WERI-Rb-1 (cell line): ENCODE measurements at regions not wholly inside any gene's neighbourhood (a gene's known extent, or its start where the extent isn't known, plus 50 kb on each side); places are given as distances from the start of the nearest gene placed in this dataset.

ENCODE experiments used
- DNase-seq: peaks from one replicate; pipeline ENCODE4 v3.0.0-alpha.2; 2020
- H3K27ac ChIP-seq: fragments of 250-450 bp; sonication (Bioruptor Pico); 2 replicates; pipeline ENCODE4 v1.5.1; 2020; ENCODE audit warnings: mild to moderate bottlenecking, moderate library complexity
- H3K27me3 ChIP-seq: fragments of 250-450 bp; sonication (Bioruptor Pico); 2 replicates; pipeline ENCODE4 v1.5.1; 2021; ENCODE audit warnings: mild to moderate bottlenecking, low read depth, moderate library complexity; ENCODE audit not compliant: insufficient read depth, severe bottlenecking
- H3K36me3 ChIP-seq: fragments of 250-450 bp; sonication (Bioruptor Pico); 2 replicates; pipeline ENCODE4 v1.5.1; 2020; ENCODE audit warnings: mild to moderate bottlenecking, moderate library complexity
- H3K4me3 ChIP-seq: 2 replicates; pipeline ENCODE4 v1.5.1; 2011; ENCODE audit warnings: low read depth, mild to moderate bottlenecking, control low read depth, low read length
- H3K9me3 ChIP-seq: fragments of 250-450 bp; sonication (Bioruptor Pico); 2 replicates; pipeline ENCODE4 v1.5.1; 2021; ENCODE audit warnings: mild to moderate bottlenecking, moderate library complexity; ENCODE audit not compliant: severe bottlenecking
- TF ChIP-seq, protein P1 (sequence below): IDR thresholded peaks from 2 replicates; pipeline ENCODE4 v1.5.1; 2011; ENCODE audit warnings: low read depth, mild to moderate bottlenecking, control low read depth, inconsistent platforms, low read length

DNA sequence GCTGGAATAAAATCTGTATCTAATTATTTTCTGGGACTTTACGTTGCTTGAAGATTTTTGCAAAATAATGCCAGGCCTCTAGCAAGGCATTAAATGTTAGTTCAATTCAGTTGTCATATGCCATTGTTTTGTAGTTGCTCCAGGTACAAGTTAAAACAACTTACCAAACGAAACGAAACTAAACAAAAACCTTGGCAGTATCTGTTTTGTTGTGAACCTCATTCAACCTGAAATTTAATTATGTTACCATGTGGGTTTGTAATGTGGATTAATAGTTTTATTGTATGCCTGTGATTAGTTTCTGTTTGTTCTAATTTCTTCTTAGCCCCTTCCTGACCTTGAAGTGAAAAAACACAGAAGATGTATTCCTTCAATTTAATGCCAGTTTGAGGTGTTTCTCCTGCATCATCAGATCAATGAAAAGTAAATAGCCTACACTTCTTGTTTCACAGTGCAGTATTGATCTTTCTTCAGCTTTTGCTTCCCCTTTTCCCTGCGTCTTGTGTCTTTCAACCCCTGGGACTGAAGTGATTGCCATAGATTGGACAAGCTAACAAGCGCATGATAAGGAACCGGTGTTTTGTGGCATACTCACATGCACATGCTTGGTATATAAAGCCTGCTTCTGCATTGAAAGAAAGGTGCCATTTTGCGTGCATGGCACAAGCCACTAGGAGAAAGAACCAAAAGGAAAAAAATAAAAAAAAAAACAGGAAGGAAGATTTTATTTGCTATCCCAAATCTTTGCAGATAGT lies 699.0 kb upstream of the ARRDC3 start:
- Histone ChIP-seq H3K9me3 (no peaks in the 10 kb centered on the region), H3K4me3 (no peak overlapping the region), H3K36me3 (no peaks in the 10 kb centered on the region), H3K27me3 (no peaks in the 10 kb centered on the region), H3K27ac (no peak overlapping the region)
- TF ChIP-seq, protein P1, sequence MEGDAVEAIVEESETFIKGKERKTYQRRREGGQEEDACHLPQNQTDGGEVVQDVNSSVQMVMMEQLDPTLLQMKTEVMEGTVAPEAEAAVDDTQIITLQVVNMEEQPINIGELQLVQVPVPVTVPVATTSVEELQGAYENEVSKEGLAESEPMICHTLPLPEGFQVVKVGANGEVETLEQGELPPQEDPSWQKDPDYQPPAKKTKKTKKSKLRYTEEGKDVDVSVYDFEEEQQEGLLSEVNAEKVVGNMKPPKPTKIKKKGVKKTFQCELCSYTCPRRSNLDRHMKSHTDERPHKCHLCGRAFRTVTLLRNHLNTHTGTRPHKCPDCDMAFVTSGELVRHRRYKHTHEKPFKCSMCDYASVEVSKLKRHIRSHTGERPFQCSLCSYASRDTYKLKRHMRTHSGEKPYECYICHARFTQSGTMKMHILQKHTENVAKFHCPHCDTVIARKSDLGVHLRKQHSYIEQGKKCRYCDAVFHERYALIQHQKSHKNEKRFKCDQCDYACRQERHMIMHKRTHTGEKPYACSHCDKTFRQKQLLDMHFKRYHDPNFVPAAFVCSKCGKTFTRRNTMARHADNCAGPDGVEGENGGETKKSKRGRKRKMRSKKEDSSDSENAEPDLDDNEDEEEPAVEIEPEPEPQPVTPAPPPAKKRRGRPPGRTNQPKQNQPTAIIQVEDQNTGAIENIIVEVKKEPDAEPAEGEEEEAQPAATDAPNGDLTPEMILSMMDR: no peak
- no peak for DNase-seq

DNA sequence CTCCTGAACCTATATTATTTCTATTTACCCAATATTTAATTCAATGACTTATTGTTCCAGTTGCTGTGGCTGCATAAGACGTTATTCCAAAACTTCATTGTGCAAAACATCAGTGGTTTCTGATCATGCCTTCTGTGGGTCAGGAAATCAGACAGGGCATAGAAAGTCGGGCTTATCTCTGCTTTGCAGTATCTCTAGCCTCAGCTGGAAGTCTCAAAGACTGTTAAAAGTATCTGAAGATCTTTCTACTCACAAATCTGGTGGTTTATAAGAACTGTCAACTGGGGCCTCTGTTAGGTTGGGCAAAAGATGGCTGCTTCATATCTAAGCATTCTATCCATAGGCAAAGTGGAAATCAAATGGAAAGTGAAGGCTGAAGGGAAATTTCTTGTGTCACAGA lies 687.7 kb upstream of the ARRDC3 start:
- H3K36me3 ChIP-seq: no peaks in the 10 kb centered on the region
- no peak overlapping the region for H3K27ac ChIP-seq
- H3K27me3 ChIP-seq: no peaks in the 10 kb centered on the region
- peaks cover 6% of the 10 kb centered on the region for H3K9me3 ChIP-seq
- TF ChIP-seq, protein P1: no peak
- H3K4me3 ChIP-seq: no peak overlapping the region
- DNase-seq: no peak

DNA sequence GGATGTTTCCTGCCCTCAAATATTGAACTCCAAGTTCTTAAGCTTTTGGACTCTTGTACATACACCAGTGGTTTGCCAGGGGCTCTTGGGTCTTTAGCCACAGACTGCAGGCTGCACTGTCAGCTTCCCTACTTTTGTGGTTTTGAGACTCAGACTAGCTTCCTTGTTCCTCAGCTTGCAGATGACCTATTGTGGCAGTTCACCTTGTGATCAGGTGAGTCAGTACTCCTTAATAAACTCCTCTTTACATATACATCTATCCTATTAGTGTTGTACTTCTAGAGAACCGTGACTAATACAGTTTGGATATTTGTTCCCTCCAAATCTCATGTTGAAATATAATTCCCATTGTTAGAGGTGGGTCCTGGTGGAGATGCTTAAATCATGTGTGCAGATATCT lies 681.9 kb upstream of the ARRDC3 start:
- Histone ChIP-seq H3K9me3 (peaks cover 6% of the 10 kb centered on the region), H3K36me3 (no peaks in the 10 kb centered on the region), H3K4me3 (no peak overlapping the region), H3K27me3 (no peaks in the 10 kb centered on the region), H3K27ac (no peak overlapping the region)
- TF ChIP-seq, protein P1: no peak
- DNase-seq: no peak

DNA sequence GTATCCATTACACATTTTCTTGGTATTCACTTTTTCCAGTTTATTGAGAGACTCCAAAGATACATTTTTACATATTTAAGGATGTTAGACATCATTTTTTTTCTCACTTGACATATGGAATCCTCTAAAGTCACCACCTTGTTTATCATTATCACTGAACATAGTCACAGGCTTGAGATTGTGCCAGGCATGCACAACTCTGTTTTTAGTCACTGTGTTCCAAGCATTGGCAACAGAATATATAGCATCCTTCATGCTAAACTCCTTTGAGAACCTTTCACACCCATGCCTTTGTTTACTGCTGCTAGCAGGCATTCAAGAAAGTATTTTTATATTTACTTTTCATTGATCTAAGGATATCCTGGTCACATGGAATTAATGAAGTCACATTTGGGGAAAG lies 668.6 kb upstream of the ARRDC3 start:
- no peak for DNase-seq
- Histone ChIP-seq H3K4me3 (no peak overlapping the region), H3K9me3 (no peaks in the 10 kb centered on the region), H3K27me3 (no peaks in the 10 kb centered on the region), H3K36me3 (no peaks in the 10 kb centered on the region), H3K27ac (no peak overlapping the region)
- TF ChIP-seq, protein P1: no peak

DNA sequence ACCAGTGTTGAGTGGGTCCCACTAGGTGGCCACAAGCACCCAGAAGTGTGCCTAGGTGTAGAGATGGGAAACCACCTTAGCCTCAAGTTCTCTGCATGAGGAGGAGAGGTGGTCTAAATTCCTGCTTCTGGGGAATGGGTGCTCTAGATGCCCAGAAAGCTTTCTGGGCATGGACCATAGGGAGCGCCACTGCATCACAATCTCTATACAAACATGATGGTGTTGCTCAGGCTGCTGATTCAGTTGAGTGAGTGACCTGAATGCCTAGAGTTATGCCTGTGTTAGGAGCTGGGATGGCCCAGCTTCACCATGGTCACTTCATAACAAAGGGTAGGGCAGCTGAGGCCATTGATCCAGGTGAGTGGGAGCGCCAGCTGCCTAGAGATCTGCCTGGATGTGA lies 667.9 kb upstream of the ARRDC3 start:
- no peak overlapping the region for H3K27ac ChIP-seq
- no peak for DNase-seq
- H3K9me3 ChIP-seq: no peaks in the 10 kb centered on the region
- H3K36me3 ChIP-seq: no peaks in the 10 kb centered on the region
- H3K4me3 ChIP-seq: no peak overlapping the region
- H3K27me3 ChIP-seq: no peaks in the 10 kb centered on the region
- TF ChIP-seq, protein P1: no peak
